ENCODE measurements at regions not wholly inside any gene's neighbourhood (a gene's known extent, or its start where the extent isn't known, plus 50 kb on each side); places are given as distances from the start of the nearest gene placed in this dataset.

DNA sequence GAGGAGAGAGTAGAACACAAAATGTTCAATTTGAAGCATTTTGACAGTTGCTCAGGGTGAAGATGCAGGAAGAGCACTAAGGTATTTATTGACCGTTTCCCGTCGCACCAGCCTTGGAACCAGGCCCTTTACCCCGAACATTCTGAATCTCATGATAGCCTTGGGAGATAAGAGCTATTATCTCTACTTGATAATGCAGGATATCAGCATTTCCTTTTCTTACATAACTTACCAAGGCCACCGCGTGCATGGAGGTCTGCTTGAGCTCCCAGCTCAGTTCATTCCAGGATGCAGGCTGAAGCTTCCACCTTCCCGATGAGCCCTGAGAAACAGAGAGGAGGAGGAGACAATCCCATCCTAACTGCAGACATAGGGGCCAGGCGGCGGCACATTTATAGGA, 324.2 kb upstream of the COBL start:
- TF ChIP-seq, protein P1, sequence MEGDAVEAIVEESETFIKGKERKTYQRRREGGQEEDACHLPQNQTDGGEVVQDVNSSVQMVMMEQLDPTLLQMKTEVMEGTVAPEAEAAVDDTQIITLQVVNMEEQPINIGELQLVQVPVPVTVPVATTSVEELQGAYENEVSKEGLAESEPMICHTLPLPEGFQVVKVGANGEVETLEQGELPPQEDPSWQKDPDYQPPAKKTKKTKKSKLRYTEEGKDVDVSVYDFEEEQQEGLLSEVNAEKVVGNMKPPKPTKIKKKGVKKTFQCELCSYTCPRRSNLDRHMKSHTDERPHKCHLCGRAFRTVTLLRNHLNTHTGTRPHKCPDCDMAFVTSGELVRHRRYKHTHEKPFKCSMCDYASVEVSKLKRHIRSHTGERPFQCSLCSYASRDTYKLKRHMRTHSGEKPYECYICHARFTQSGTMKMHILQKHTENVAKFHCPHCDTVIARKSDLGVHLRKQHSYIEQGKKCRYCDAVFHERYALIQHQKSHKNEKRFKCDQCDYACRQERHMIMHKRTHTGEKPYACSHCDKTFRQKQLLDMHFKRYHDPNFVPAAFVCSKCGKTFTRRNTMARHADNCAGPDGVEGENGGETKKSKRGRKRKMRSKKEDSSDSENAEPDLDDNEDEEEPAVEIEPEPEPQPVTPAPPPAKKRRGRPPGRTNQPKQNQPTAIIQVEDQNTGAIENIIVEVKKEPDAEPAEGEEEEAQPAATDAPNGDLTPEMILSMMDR (IDR thresholded peaks at IDR 0.05; ENCODE audit: low read depth, low read length), result no peak
- H3K4me3 ChIP-seq (ENCODE audit: low read depth, low read length), result no peak overlapping the region

DNA sequence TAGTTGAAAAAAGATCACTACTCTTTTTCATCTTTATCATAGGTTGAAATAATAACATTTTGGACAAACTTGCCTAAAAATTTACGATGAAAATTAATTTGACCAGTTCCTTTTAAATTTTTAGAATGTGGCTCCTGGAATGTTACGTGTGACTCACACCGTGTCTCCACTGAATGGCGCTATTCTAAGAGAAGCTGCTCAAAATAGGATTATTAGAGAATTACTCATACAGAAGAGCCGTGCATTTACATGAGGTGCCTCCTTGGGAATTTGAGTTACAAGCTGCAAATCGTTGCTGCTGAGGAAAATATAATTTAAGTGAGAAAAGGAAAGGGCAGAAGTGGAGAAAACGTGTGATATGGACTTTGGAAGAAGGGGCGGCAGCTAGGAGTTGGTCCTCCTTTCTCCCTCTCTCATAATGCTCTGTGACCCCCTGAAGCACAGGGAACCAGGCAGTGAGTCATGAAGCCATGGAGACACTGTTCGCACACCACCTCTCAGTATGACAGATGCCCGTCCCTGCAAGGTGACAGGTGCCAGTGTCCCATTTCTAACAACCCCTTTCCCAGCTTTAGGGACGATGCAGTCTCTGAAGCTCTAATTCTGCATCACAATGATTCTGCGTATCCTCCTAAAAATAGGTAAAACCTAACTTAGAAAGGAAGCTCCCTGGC, 323.2 kb upstream of the COBL start:
- H3K4me3 ChIP-seq (ENCODE audit: low read depth, low read length), result no peak overlapping the region
- TF ChIP-seq, protein P1 (IDR thresholded peaks at IDR 0.05; ENCODE audit: low read depth, low read length), result no peak

DNA sequence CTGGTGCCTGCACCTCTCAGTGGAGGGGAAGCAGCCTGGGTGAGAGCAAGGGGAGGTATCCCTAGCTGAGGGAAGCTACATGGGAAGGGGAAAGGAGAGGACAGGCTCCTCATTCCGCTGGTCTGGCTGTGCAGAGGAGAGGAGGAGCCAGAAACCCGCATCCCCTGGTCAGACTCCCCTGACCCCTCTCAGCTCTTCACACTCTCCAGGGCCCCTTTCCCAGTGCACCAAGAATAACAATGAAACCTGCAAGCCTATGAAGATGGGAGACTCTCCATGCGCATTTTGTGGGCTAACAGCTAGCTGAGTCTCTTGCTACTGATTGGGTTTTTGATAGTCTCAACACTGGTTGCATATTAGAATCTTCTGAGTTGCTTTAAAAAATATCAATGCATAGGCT, 319.9 kb upstream of the COBL start:
- TF ChIP-seq, protein P1 (IDR thresholded peaks at IDR 0.05; ENCODE audit: low read depth, low read length), result no peak
- H3K4me3 ChIP-seq (ENCODE audit: low read depth, low read length), result no peak overlapping the region

DNA sequence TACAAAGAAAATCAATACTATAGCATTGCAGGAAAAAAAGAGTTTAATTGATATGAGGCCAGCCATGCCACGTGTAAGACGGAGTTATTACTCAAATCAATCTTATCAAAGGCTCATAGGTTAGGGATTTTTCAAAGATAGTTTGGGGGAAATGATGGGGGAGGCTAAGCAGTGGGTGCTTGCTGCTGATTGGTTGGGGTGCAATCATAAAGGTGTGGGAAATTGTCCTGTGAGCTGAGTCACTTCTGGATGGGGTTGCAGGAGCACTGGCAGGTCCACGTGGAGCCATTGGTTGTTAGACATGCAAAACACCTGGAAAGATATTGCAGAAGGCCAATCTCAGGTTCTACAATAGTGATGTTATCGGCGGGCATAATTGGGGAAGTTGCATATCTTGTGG, 319.2 kb upstream of the COBL start:
- TF ChIP-seq, protein P1 (IDR thresholded peaks at IDR 0.05; ENCODE audit: low read depth, low read length), result no peak
- H3K4me3 ChIP-seq (ENCODE audit: low read depth, low read length), result no peak overlapping the region

DNA sequence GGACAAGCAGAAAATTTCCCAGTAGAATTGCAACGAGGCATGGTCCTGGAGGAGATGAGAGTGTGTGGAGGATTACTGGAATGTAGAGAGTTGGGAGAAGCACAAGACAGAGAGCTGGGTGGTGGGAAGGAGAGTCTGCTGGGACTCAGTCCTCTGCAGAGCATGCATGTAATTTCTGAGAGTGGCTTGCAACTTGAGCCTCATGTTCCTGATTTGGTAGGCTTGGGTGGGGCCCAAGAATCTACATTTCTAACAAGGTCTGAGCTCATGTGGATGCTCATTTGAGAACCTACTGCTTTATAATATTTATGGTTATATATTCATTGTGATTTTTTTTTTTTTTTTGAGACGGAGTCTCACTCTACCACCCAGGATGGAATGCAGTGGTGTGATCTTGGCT, 317.9 kb upstream of the COBL start:
- TF ChIP-seq, protein P1 (IDR thresholded peaks at IDR 0.05; ENCODE audit: low read depth, low read length), result no peak
- no peak overlapping the region for H3K4me3 ChIP-seq (ENCODE audit: low read depth, low read length)

DNA sequence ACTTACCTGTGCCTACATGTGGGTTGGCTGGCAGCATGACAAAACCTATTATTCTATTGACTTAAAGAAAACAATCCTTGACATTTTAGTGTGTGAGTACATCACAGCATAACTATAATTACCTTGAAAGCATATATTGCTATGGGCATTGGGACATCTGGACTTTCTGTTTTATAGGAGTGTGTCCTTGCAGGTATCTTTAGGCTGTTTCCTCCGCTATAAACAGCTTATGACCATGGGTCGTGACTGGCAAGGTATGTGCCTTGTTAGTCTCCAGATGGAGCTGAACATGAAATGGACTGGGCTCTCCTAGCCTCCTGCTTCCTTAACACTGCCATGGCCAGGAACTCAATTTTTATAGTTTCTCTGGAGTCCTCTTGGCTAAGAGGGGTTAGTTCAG, 317.4 kb upstream of the COBL start:
- no peak overlapping the region for H3K4me3 ChIP-seq (ENCODE audit: low read depth, low read length)
- TF ChIP-seq, protein P1 (IDR thresholded peaks at IDR 0.05; ENCODE audit: low read depth, low read length), result no peak

DNA sequence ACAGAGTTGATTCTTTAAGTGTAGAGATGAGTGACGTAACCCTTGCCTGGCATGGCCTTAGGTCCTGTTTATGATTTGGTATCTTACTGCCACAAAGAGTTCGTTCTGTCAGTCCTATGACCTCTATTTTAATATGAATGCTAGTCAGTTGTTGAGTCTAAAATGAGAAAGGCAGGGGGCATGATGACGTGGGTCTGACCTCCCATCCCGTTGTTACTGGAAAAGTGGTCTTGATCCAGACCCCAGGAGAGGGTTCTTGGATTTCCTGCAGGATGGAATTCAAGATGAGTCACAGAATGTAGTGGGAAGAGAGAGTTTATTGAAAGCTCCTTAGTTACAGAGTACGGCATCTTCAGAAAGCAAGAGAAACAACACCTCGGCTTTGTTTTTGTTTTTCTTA, 317.0 kb upstream of the COBL start:
- no peak overlapping the region for H3K4me3 ChIP-seq (ENCODE audit: low read depth, low read length)
- TF ChIP-seq, protein P1 (IDR thresholded peaks at IDR 0.05; ENCODE audit: low read depth, low read length), result no peak
